GM18907 (cell line): ENCODE measurements at regions not wholly inside any gene's neighbourhood (a gene's known extent, or its start where the extent isn't known, plus 50 kb on each side); places are given as distances from the start of the nearest gene placed in this dataset.
"Not testable (repeated sequence)": the region's sequence is repeated elsewhere in the genome, so short reads cannot be mapped to it uniquely, and the experiment has no call there.

ENCODE experiments used
- ATAC-seq: cut with Tn5 transposase; IDR thresholded peaks from one replicate; pipeline ENCODE4 v1.9.1; 2021; ENCODE audit warnings: mild to moderate bottlenecking, moderate library complexity; ENCODE audit not compliant: unreplicated experiment

GRCh38 chr3:162367429-162368260 is 871.0 kb downstream of the OTOL1 start:
- ATAC-seq: no peak

DNA sequence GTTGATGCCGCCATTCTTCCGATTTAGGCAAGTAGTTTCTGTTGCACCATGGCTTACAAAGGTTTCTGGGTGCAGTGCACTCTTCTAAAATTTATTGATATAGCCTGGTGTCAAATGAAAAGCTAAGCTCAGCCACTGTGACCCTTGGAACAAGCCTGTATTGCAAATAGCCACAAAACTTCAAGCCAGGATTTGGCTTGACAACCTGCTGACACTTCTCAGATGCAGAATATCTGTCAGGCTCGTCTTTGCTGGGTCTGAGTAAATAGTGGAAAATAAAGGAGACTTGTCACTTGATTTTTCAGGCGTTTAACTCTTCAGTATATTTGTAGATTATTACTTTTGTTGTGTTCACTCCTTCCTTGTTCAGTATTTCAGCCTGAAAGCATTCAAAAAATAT is 871.8 kb downstream of the OTOL1 start:
- ATAC-seq: no peak

DNA sequence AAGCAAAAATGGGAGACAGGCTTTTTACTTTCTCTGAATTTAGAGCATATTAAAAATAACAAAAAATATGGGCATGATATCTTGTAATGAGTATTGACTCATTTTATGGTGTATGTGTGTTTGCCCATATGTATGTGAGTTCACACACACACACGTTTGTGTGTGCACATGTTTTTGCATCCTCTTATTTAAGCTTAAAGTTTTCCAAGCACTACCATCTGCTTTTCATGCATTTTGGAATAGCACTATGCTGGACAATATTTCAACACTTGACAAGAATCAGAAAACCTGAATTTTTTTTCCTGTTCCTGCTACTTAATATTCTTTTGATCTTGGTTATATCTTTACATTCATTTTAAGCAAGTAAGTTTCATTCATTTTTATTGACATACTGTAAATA is 872.7 kb downstream of the OTOL1 start:
- ATAC-seq: no peak

DNA sequence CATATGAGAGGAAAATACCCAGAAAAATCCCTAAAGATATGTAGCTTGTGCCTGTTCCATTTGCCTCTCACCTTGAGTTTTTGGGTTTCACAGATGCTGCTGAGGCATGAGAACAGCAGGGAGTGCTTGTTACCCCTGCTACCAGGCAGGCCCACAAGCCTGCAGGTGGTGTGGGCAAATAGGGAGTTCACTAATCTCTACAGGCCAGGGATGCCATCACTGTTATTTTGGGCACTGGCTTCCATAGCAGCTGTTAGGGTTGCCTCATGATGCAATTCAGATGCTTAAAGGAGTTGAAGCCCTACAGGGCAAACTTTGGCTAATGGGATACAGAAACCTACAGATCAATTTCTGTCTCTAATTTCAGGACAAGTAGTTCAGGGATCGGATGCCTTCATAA is 873.5 kb downstream of the OTOL1 start:
- no peak for ATAC-seq

GRCh38 chr3:162376761-162377160 is 880.2 kb downstream of the OTOL1 start:
- ATAC-seq: no peak

DNA sequence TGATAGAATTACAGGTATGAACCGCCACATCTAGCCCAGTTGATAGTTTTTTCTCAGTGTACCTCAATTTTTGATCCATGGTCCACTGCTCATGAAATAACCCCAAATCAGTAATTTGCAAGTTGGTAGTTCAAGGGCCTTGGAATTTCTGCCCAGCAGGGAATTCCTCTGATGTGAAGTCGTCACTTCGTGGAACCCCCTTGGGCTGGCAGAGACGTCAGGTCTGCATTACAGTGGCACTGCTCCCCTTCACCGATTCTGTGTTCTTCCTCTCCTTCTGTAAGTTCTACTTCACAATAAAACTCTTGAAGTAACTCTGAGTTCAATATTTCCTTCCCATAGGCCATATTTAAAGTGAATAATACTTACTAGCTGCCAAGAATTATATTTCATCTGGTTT is 881.0 kb downstream of the OTOL1 start:
- ATAC-seq: no peak

GRCh38 chr3:162385387-162385786 is 888.8 kb downstream of the OTOL1 start:
- ATAC-seq: no peak

DNA sequence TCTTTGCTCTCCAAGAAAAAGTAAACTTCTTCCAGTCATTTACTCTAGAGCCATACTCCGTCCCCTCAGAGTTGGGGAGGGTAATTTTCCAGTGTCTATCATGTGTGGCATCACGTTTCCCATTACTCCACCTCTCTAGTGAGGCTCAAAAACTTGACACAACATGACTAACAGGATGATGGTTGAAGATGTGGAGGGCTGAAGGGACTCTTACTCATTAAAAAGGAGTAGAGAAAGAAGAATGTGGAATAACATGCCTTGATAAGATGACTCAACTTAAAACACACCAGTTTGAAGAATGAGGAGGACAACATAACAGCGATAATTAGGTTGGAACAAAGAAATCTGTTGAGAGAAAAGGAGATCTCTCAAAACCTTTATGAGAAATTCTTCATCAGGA is 894.3 kb downstream of the OTOL1 start:
- no peak for ATAC-seq

GRCh38 chr3:162391301-162391700 is 894.7 kb downstream of the OTOL1 start:
- ATAC-seq: no peak

DNA sequence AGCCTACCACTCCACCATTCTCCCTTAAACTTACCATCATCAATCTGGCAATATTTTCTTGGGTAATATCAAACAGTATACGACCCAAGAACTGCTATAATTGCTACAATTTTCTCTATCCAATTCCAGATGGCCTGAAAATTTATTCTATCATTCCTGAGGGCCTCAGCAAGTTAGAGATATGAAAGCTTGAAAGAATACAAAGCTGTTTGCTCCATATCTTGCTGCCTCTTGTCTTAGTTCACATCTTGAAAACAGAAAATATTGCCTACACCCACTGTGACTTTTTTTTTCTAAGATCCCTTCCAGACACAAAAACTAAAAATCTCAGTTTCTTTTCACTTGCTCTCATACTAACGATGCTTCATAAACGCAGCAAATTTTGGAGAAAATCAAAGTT is 898.9 kb downstream of the OTOL1 start:
- no peak for ATAC-seq

DNA sequence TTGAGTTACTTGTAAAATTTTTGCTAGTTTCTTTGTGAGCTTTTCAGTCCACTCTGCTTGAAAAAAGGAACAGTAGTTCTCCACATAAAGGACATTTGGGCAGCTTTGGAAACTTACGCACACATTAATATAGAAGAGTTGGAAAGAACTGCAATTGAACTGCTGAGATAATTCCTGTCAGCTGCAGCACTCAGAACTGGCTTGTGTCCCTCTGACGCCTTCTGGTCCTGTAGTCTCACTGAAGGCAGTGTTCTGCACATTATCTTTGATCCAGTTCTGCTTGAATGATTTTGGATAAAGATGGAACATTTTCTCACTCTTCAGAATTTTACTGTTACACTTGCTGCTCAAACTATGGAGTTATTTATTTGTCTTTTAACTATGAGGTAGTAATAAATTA is 901.9 kb downstream of the OTOL1 start:
- ATAC-seq: no peak

GRCh38 chr3:162400697-162401096 is 904.1 kb downstream of the OTOL1 start:
- ATAC-seq: no peak

DNA sequence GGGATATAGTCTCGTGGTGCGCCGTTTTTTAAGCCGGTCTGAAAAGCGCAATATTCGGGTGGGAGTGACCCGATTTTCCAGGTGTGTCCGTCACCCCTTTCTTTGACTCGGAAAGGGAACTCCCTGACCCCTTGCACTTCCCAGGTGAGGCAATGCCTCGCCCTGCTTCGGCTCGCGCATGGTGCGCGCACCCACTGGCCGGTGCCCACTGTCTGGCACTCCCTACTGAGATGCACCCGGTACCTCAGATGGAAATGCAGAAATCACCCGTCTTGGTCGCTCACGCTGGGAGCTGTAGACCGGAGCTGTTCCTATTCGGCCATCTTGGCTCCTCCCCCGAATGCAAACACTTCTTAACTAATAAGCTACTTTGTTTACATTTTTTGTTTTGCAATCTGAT is 914.9 kb downstream of the OTOL1 start:
- ATAC-seq: not testable (repeated sequence)

GRCh38 chr3:162421721-162422120 is 925.1 kb downstream of the OTOL1 start:
- no peak for ATAC-seq

DNA sequence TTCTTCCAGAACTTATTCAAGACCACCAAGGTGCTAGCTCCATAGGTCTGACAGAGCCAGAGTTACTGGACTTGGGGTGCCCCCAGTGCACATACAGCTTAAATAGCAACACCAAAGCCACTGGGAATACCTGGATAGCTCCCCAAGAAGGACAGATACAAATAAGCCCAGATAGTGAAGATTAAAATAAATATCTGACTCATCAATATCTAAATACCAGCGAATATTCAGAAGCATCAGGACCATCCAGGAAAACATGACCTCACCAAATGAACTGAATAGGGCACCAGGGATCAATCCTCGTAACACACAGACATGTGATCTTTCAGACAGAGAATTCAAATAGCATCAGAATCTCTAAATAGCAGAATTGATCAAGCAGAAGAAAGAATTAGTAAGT is 931.6 kb downstream of the OTOL1 start:
- ATAC-seq: no peak

GRCh38 chr3:162435750-162436149 is 939.1 kb downstream of the OTOL1 start:
- no peak for ATAC-seq

DNA sequence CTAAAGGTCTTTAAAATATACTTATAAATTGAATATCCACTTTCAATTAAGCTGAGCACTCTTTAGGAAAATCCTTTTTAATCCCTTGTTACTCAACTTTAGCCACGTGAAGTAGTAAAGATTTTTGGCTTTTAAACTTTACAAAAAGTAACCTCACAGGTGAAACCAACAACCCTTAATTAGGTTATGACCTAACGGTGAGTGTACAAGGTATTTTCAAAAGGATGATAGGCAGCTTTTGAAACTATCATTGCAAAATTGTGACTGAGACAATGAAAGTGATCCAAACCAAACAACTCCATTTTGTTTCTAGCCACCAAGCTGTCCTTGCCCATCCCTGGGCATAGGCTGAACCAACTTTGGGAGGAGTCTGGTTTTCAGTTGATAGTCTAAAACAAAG is 940.2 kb downstream of the OTOL1 start:
- no peak for ATAC-seq

DNA sequence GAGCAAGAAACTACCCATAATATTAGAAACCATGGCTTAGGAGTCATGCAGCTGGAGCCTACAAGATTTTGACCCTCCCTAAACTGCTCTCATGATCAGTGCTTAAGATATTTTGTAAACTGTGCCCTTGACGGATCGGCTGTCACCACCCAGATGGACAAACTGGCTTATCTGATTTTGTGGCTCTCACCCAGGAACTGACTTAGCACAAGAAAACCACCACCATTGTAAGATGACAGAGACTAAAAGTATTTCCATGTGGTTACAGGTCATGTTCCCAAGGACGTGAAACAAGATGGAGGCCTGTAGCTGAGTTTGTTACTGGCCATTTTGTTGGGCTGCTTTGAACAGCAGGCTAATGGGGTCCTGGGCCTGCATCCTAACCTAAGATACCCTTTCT is 940.9 kb downstream of the OTOL1 start:
- no peak for ATAC-seq

- no peak for ATAC-seq
Observed at GRCh38 chr3:162441716-162442115, 945.1 kb downstream of the OTOL1 start.

GRCh38 chr3:162443376-162443775 is 946.8 kb downstream of the OTOL1 start:
- no peak for ATAC-seq

GRCh38 chr3:162468791-162469190 is 972.2 kb downstream of the OTOL1 start:
- no peak for ATAC-seq

DNA sequence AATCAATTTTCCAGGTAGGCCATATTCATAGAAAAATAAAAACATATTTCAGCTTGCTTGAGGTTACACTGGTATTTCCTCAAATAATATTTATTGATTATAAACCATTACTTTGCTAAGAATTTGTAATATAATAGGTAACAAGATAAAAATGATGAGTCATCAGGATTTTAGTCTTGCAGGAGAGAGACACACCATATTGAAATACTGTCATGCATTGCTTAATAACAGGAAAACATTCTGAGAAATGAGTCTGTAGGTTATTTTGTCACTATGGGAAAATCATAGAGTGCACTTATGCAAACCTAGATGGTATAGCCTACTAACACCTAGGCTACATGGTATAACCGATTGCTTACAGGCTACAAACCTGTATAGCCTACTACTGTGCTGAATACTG is 990.5 kb downstream of the OTOL1 start:
- no peak for ATAC-seq

- ATAC-seq: no peak
Observed at GRCh38 chr3:162489853-162490252, 993.2 kb downstream of the OTOL1 start.
